Calu3 (cell line): ENCODE measurements at regions not wholly inside any gene's neighbourhood (a gene's known extent, or its start where the extent isn't known, plus 50 kb on each side); places are given as distances from the start of the nearest gene placed in this dataset.

Experiments used
- BruUV-seq: library from RNA; stranded (reverse); fragments of 400-500 nt; replicated peaks from 2 replicates; lab custom pipeline; 2021; lab: Mats Ljungman, UMichigan
- CTCF ChIA-PET: fragments of 300-600 bp; sonication (Branson Sonifier 250); formaldehyde crosslinking; loops from one replicate; lab custom pipeline; 2022; ENCODE audit warnings: antibody characterized with exemption; lab: Charles Lee
- DNase-seq: peaks from one replicate; pipeline ENCODE4 v3.0.0; 2022
- H3K27ac Mint-ChIP-seq: one replicate; pipeline ENCODE4 v1.8.0; 2022; ENCODE audit warnings: mixed read lengths; ENCODE audit not compliant: unreplicated experiment
- H3K27me3 Mint-ChIP-seq: one replicate; pipeline ENCODE4 v1.8.0; 2022; ENCODE audit warnings: mixed read lengths; ENCODE audit not compliant: unreplicated experiment
- H3K36me3 Mint-ChIP-seq: one replicate; pipeline ENCODE4 v1.8.0; 2022; ENCODE audit warnings: mild to moderate bottlenecking, moderate library complexity, mixed read lengths; ENCODE audit not compliant: insufficient read depth, unreplicated experiment
- H3K4me1 Mint-ChIP-seq: one replicate; pipeline ENCODE4 v1.8.0; 2022; ENCODE audit warnings: mild to moderate bottlenecking, low read depth, mixed read lengths; ENCODE audit not compliant: unreplicated experiment
- H3K4me3 Mint-ChIP-seq: one replicate; pipeline ENCODE4 v1.8.0; 2022; ENCODE audit warnings: mild to moderate bottlenecking, low read depth, moderate library complexity, mixed read lengths; ENCODE audit not compliant: unreplicated experiment
- H3K9me3 Mint-ChIP-seq: one replicate; pipeline ENCODE4 v1.8.0; 2022; ENCODE audit warnings: low read depth, mixed read lengths; ENCODE audit not compliant: unreplicated experiment
- intact Hi-C: fragments of 100-400 bp; cut with micrococcal nuclease; formaldehyde crosslinking; loops from one replicate; pipeline ENCODE4 v1.10.0; 2022; ENCODE audit not compliant: unreplicated experiment
- TF ChIP-seq, protein P1 (sequence below): fragments of 200-600 bp; IDR thresholded peaks from one replicate; pipeline ENCODE4 v1.8.0; 2022; ENCODE audit warnings: antibody characterized with exemption; ENCODE audit not compliant: unreplicated experiment

DNA sequence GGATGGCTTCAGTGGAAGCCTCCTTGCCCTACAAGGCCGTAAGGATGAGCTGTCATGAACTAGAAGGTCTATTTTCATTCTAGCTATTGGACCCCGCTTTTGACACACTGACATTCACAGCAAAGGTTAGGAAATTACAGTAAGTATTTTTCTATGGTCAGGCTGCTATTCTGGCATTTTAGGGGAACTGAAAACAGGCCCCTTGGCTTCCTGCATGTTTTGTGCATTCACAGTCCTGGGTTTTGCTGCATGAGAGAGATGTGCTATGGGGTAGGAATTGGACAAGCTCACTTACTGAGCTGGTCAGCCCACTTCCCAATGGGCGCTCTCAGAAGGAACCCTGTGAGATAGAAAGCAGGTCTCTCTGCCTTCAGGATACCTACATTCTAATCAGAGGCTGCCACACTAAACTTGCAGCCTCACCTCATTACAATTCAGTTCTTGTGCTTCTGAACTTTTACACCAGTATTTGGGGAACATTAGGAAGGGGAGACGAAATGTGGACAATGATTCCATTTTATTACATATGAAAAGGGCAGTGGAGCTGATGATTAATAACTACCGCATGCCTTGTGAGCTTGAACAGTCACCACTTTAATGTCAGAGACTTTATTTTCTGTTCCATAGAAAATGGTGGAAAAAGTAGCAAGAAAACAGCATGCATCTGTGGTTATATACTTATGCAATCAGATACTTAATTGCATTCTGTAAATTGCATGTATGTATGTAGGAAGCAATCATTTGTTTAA, 86.6 kb upstream of the TAB2 start:
- CTCF ChIA-PET, result no interaction called here
- no peak for DNase-seq
- Mint-ChIP-seq H3K36me3 (peaks cover 9% of the 10 kb centered on the region), H3K27ac (no peak overlapping the region), H3K4me1 (peaks cover 34% of the 10 kb centered on the region), H3K9me3 (peaks cover 5% of the 10 kb centered on the region), H3K27me3 (no peaks in the 10 kb centered on the region), H3K4me3 (no peak overlapping the region)
- intact Hi-C loops, result loop anchor here (5.0 kb wide), 1 partner anchor 86 kb away; the partner anchor contains the start of gene TAB2
- TF ChIP-seq, protein P1, sequence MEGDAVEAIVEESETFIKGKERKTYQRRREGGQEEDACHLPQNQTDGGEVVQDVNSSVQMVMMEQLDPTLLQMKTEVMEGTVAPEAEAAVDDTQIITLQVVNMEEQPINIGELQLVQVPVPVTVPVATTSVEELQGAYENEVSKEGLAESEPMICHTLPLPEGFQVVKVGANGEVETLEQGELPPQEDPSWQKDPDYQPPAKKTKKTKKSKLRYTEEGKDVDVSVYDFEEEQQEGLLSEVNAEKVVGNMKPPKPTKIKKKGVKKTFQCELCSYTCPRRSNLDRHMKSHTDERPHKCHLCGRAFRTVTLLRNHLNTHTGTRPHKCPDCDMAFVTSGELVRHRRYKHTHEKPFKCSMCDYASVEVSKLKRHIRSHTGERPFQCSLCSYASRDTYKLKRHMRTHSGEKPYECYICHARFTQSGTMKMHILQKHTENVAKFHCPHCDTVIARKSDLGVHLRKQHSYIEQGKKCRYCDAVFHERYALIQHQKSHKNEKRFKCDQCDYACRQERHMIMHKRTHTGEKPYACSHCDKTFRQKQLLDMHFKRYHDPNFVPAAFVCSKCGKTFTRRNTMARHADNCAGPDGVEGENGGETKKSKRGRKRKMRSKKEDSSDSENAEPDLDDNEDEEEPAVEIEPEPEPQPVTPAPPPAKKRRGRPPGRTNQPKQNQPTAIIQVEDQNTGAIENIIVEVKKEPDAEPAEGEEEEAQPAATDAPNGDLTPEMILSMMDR, result no peak
- no TSS peak for BruUV-seq

DNA sequence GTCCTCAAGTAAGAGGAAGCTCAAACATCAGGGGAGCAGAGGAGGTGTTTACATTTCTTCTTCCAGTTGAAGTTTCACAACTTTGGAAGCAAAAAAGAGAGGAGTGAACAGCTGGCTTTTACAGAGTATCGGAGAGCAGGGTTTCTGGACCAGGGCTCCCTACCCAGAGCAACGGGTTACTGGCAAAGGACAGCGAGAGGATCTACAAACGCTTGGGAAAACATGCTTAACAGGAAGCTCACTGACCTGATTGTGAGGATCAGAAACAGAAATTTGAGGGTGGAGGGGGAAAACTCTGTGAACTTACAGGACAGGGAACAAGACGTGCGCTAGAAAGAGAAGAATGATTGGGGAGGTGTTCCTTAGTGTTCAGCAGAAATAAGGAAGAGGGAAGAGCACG, 85.7 kb upstream of the TAB2 start:
- peak overlapping the region; percentile 59 for H3K27ac Mint-ChIP-seq
- peaks cover 34% of the 10 kb centered on the region for H3K4me1 Mint-ChIP-seq
- no peaks in the 10 kb centered on the region for H3K27me3 Mint-ChIP-seq
- H3K4me3 Mint-ChIP-seq, result peak overlapping the region; percentile 8
- H3K9me3 Mint-ChIP-seq, result peaks cover 5% of the 10 kb centered on the region
- TF ChIP-seq, protein P1, result no peak
- CTCF ChIA-PET, result no interaction called here
- no peak for DNase-seq
- intact Hi-C loops, result loop anchor here (5.0 kb wide), 1 partner anchor 86 kb away; the partner anchor contains the start of gene TAB2
- no TSS peak for BruUV-seq
- peaks cover 9% of the 10 kb centered on the region for H3K36me3 Mint-ChIP-seq

DNA sequence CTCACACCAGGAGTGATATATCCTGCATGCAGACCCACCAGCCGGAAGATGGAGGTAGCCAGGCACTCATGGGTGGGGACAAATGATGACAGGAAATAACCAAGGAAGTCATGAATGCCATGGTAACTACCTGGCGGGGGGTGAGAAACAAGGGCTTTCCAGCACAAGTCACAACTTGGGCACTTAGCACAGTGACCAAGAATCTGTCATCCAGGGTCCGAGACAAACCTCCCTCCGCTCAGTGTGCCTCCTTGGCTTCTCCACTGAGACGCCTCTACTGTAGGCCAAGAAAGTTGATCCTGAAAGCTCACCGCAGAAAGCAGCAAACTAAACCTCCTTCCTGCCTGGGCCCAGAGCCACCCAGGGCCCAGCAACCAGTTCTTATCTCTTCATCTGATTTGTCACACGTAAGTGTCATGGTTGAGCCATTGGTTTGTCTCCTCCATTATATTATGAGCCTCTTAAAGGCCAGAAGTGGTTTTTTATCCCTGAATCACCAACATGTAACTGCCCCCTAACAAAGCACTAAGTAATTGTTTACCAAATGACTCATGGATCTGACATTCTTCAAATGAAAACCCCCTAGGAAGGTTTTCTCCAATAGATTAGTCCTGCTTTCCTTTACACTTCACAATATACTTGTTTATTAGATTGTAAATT, 84.3 kb upstream of the TAB2 start:
- no TSS peak for BruUV-seq
- H3K4me3 Mint-ChIP-seq, result peak overlapping the region; percentile 37
- H3K27ac Mint-ChIP-seq, result peak overlapping the region; percentile 98
- CTCF ChIA-PET, result no interaction called here
- peaks cover 34% of the 10 kb centered on the region for H3K4me1 Mint-ChIP-seq
- TF ChIP-seq, protein P1, result no peak
- peak; percentile 57 for DNase-seq
- H3K36me3 Mint-ChIP-seq, result peaks cover 14% of the 10 kb centered on the region
- H3K27me3 Mint-ChIP-seq, result no peaks in the 10 kb centered on the region
- intact Hi-C loops, result loop anchor here (5.0 kb wide), 1 partner anchor 84 kb away; the partner anchor contains the start of gene TAB2
- H3K9me3 Mint-ChIP-seq, result peaks cover 8% of the 10 kb centered on the region

DNA sequence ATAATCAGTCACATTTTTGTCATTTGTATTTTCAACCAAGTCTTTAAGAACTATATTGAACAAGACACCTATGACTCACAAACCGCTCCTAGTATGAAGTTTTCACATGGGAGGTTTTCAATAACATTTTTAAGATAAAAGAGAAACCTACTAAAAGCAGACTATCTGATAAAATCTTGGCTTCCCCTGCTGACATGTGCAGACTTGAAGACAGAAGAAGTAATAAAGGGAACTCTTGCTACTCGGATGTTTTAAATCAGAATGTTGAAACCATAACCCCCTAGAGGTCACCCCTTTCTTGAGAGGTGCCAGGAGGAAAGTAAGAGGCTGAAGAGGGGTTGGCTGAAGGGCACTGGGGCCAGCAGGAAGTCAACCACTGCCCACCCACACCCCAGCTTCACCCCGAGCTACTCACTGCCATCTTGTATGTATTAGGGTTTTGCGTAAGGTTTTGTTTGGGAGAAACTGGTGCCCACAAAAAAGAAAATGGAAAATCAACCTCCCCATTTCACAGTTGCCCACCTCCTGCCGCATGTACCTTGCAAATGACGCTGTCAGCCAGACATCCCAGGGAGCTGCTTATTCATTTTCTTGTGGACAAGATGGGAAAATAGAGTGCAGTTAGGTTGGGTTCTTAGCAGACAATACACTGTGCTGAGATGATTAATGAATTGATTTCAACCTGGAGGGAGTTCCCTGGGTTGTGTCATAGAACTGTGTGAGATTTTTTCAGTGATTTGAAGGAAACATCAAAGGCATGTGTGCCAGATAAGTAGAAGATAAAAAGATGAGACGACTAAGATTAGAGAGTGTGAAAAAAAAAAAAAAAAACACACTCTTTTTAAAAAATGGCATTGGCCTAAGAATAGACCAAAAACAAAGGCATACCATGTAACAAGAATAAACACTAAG, 83.2 kb upstream of the TAB2 start:
- peaks cover 34% of the 10 kb centered on the region for H3K4me1 Mint-ChIP-seq
- H3K27ac Mint-ChIP-seq, result peak overlapping the region; percentile 98
- no peak for DNase-seq
- TF ChIP-seq, protein P1, result no peak
- H3K36me3 Mint-ChIP-seq, result peaks cover 14% of the 10 kb centered on the region
- TSS peak; percentile 74 for BruUV-seq
- CTCF ChIA-PET, result interaction anchor here (0.7 kb wide), 2 partner anchors 33 to 51 kb away, joined by 3 to 4 read pairs; no protein-coding TSS in a partner anchor
- H3K4me3 Mint-ChIP-seq, result peak overlapping the region; percentile 34
- intact Hi-C loops, result loop anchor here (5.0 kb wide), 1 partner anchor 83 kb away; the partner anchor contains the start of gene TAB2
- H3K9me3 Mint-ChIP-seq, result peaks cover 9% of the 10 kb centered on the region
- no peaks in the 10 kb centered on the region for H3K27me3 Mint-ChIP-seq
